Activated CD4-positive, alpha-beta T cell treated with anti-CD3 and anti-CD28 coated beads for 1 hour (primary cell): ENCODE measurements at regions not wholly inside any gene's neighbourhood (a gene's known extent, or its start where the extent isn't known, plus 50 kb on each side); places are given as distances from the start of the nearest gene placed in this dataset.

Experiments used
- DNase-seq: peaks from one replicate; pipeline ENCODE4 v3.0.0-alpha.2; 2020

DNA sequence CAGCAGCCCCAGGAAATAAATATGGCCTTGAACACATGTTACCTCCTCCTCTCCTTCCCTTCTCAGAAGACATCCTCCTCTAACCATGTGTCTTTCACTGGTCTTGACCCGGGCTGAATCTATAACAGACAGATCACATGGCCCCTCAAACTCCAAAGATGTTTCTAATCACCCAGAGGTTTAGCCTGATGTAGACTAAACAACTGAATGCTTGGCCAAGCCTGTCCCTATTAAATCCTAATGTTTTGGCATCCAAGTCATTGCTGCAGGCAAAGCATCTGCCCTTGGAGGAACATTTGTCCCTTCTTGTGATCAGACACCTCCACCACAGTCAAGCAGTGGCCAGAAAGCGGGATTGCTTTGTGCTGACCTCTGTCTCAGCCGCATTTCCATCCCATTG is 65.5 kb downstream of the ANKRD60 start:
- DNase-seq = no peak

DNA sequence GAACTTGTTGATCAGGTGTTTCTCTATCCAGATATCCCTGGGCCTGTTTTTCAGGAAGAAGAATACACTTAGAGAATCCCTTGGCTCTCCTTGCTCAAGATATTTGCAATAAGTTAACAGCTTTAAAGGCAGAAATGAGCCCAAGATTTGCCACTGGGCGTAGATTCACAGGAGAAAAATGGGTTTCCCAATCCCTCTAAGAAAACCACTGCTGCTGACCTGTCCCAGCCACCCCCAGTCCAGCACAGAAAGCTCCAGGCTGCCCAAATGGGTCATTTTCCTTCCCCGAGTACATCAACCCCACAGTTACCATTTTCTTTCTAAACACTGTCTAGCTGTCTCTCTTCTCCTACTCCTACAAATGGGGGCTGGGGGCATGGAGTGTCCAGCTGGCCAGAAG is 67.3 kb downstream of the ANKRD60 start:
- no peak for DNase-seq

DNA sequence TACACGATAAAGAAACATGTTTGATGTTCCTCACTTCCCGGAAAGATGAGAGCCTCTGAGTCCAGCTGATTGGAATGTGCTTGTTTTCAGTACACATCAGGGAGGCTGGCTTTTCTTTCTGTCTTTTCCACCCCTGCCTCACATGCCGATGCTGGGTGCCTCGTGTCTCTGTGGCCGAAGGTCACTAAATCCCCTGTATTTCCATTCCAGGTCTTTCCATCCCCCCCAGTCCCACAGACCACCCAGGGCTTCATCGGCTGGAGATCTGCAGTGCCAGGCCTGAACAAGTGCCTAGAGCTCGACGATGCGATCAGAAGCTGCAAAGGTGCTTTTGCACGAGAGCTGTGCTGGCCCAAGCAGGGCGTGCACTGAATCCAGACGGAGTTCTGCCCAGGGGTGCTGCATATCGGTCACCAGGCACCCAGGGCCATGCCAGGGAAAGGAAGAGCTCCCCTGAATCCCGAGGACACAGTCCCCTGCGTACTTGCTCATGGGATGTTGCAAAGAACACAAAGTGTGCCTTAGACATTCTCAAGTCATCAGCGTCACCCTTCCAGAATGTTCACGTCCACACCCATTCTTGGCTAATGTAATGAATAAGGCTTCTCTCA is 67.9 kb downstream of the ANKRD60 start:
- no peak for DNase-seq

DNA sequence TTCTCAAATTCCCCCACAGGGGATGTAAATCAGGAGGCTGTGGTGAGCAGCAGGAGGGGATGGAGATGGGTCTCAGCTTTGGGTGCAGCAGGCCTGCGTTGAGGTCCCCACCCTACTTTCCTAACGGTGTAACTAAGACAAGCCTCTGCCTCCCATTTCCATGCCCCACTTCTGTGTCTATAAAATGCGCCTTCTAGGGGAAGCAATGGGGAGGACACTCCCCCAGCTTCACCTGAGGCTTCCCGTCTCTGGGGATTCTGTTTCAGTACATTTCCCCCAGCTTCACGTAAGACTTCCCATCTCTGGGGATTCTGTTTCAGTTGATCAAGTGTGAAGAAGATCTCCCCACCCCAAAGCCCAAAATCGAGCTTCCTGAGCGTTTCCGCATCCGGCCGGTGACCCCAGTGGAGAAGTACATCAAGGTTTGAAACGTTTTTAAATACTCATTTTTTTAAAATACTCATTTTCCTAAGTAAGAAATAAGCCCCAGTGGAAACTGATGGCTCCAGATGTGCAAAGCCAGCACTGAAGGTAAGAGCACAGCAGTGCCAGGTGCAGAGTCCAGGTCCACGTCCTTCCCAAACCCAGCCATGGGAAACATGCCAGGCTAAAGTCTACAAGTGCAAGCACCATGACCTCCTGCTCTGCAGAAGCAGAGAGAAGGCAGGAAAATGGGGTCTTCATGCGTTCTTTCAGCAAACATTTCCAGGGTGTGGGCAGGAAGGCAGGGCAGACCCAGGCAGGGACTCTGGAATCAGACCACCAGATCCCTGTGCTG is 73.1 kb downstream of the ANKRD60 start:
- DNase-seq = no peak

DNA sequence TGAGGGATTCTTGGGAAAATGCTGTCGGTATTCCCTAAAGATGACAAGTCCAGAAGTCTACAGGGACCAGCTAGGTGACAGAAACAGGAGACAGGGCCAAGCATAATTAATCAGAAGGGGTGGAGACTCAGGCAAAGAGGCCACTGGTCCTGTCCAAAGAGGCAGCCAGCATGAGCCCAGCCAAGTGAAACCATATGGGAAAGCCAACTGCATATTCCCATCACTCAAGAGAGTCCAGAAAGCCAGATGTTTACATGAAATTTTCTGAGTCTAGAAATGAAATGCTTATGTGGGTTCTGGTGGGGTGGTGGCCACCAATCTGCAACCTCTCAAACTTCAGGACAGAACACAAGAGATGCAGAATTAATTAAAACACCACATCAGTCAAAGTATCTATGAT is 74.3 kb downstream of the ANKRD60 start:
- DNase-seq = no peak

DNA sequence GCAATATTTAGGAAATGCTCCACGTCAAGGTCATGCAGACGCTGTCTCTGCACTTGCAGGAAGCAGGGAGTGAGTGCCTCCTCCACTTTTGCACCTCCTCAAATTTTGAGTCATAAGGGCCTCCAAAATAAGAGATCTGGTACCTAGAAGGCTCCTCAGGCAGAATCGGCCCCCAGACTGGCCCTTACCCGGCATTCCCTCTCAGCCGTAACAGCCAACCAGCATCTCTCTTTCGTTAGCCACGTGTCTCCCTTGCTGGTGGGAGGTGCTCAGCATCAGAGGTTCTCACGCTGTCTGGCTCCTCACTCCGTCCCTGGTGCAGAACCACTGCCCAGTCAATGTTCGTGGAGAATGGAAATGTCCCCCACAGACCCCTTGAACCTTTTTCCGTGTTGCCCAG is 75.3 kb downstream of the ANKRD60 start:
- no peak for DNase-seq

DNA sequence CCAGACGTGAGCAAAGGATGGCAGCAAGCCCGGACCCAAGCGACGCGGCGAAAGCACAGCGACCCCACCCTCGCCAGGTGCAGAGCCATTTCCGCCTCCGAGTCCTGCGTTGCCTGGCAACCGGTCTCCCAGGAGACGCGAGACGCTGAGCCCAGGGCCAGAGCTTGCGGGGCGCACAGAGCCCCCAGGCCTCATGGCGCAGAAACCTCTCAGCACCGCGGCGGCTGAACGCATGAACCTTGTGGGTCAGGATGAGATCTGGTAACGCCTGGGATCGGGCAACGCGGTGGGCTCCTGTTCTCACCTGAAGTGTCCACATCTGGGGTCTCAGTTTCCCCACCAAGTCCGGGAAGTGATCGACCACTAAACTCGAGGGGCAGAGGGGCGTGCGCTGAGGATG is 77.7 kb downstream of the ANKRD60 start:
- DNase-seq = no peak

DNA sequence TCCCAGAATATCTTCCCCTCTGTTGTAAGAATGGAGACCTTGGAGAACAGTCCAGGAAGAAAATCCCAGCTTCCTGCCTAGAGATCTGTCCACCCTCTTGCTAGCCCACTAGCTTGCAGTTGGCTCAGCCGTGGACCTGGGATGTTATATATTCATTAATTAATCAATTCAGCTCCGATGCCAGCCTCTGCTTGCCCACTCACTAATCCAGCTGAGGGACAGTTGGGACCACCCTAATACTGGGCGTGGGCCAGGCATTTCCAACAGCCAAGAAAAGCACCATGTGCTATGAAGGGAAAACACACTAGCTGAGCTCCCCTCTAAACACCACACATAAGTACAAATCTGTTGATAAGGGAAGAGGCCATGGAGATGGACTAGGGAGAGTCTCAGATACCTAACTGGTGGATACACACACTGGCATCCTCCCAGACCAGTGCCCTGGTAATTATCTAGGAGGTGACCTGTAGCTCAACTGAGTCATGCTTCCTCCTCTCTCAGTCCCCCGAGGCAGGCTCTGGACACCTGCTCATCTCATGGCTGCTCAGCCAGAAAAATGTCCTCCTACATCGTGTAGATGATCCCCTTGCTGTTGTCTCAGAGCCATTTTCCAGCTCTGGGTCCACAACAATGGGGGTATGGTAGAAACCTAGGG is 78.9 kb downstream of the ANKRD60 start:
- DNase-seq = no peak

DNA sequence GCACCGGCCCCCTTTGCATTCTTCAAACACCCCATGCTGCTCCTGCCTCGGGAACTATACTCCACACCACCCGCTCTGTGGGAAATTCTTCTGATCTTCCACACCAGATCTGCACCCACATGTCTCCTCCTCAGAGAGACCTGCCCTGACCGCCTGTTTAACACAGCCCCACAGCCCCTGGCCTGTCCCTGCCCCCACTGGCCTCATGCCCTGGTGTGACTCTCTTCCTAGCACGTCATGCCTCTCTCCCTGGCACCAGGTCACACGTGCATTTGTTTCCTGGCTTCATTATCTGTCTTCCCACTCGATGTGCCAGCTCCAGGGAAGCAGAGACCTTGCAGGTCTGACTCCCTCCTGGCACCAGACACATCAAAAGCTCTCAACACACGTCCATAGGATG is 79.6 kb downstream of the ANKRD60 start:
- no peak for DNase-seq

DNA sequence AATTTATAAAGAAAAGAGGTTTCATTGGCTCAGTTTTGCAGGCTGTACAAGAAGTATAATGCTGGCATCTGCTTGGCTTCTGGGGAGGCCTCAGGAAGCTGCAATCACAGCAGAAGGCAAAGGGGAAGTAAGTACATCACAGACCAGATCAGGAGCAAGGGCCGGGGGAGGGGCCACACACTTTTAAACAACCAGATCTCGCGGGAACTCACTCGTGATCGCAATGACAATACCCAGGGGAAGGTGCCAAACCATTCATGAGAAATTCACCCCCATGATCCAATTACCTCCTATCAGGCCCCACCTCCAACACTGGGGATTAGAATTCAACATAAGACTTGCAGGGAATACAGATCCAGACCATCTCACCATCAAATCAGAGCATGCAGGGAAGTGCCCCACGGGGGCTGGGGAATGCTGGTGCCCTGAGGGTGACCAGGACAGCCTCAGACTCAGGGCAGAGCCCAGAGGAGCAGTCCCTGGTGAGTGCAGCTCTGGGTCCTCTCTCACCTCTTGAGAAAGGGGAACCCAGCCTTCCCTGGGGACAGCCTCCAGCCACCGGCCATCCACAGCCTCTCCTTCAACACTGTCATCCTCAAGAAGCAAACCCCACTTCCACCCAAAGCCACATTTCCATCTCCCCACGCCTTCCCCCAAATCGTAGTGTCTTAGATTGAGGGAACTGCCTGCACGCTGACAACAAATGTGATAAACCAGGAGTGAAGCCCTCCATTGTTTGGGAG is 80.7 kb downstream of the ANKRD60 start:
- DNase-seq = no peak

DNA sequence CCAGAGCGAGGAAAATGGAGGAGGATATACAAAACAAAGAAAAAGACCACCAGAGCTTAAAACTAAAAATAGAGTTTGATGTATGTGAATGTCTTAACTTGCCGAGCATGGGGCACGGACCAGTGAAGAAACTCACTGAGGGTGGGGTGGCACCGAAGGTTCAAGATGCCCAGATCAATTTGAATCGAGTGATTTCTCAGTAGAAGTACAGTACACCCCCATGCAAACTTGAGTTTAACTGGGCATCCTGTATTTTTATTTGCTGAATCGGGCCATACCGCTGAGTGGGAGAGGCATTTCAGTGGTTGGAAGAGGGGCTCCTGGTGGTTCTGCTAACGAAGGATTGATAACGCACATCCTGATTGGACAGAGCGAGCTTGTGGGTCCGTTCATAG is 81.7 kb downstream of the ANKRD60 start:
- no peak for DNase-seq

DNA sequence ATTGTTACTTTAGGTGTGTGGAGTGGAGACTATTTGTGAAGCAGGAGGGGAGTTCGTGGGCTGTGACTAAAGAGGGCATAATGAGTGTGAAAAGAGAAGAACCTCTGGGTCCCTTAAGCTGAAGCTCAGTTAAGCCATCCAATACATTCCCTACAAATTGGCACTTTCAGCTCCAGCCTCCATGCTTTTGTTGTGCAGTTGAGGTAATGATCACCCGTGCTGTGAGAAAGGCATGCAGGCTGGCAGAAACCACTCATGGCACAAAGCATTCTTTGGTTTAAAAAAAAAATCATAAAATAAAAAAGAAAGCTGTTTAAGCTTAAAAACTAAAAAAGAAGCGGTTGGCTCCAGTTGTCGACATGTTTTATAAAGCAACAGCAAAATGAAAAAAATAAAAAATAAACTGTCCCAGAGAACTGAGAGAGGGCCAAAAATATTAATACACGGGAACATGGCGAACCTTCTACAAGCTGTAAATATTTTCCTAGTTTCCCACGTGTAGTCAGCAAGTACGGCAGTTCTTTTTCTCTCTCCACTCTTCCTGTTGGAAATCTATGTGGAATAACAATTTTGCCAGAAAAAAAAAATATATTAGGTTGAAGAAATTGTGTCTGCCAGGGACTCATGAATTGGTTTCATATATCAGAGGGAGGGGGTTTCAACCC is 82.2 kb downstream of the ANKRD60 start:
- no peak for DNase-seq

DNA sequence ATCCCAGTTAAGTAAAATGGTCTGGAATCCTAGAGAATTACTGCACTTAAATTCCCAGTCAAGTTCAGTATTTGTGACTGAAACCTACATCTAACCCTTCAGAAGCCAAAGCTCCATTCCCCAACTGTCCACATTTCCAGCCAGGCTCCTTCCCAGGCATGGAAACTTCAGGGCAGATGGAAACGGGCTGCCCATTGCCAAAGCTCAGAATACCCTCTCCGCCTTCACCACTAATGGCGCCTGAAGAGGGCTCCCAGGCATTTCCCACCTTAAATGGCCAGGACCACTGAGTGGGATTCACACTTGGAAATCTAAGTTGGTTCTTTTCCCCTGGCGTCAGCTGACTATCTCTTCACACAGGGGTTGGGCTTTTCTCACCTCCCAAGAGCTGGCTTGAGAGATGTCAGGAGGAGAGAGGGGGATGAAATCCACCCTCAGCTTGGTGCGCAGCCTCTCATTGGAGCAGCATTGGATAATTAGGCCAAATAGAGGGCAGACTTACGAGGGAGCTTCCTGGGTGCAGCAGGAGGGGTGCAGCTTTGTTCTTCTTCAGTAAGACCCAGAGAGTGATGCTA is 82.9 kb downstream of the ANKRD60 start:
- DNase-seq = no peak

DNA sequence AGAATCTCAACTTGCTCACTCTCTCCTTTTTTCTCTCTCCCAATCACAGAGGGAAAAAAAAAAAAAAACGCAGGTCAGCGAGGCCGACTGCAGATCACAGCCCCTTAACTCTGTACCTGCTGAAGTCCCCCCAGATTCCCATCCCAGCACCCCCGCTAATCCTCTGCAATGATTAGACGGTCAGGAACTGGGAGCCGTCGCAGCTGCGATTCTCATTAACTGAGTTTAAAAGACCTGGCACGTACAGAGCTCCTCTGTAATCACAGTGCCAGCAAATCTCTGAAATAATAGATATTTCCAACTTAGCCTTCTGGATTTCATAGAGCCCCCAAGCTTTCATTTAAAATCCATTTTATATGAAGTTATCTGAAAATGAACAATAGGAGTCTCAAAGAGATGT is 84.4 kb downstream of the ANKRD60 start:
- DNase-seq = no peak

DNA sequence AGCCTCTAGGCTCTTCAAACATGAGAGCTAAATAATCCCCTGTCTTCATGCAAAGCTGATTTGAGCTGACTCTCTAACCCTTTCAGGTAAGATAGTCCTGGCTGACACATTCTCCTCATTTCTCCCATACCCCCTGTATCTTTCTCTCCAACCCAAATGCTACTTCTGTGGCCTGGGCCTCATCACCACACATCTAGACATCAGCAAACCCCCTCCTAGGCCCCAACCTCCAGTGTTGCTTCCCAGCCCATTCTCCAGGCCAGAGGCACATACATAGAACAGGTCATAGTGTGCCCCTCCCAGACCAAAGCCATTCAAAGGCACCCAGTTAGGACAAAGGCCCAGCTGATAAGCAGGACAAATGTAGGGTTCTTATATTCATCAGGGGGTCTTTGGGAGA is 84.9 kb downstream of the ANKRD60 start:
- no peak for DNase-seq

DNA sequence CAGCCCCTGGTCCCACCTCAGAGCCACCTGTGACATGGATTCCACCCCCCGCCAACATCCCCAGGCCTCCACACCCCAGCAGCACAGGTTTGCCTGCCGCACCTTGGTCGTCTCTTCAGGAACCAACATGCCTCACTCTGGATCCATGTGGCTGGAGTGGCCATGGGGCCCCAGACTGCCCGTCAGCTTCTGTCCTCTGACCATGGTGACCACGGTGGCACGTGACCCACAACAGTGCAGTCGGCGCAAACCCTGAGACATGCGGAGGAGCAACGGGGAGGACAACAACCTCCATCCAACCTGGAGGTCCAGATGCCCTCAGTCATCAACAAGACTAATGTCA is 85.6 kb downstream of the ANKRD60 start:
- DNase-seq = no peak

DNA sequence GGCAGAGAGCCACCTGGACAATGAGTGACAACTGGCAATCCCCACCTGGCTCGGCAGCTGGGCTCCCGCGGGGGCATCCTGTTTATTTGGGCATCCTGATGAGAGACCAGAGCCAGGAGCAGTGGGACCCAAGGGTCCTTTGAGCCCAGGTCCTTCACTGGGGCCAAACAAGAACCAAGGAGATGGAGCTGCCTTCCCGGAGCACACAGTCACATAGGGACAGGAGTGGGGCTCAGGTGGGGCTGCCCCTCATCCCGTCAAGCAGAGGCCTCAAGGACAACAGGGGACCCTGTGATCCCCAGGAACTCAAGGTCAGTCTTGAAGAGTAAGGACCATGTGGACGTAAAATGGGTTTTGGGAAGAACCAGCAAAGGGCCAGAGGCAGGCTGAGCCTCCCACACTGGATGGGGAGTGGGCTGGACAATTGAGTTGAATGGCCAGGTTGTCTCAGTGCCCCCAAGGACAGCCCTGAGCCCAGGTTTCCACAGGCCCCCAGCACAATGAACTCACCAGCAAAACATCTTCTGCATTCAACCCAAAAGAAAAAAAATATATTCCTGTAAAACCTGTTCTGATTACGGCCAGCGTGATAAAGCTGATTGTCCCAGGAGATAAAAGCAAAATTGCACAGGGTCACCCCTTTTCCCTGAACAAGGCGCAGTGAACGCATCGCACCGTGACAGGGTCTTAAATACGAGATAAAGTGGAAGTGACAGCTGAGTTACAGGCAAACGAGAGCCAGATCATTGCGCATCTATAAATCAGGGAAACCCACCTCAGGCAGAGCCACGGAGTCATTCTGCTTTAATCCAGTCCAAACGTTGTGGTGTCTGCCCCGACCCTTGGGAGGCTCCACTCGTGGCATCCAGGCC is 86.2 kb downstream of the ANKRD60 start:
- no peak for DNase-seq

DNA sequence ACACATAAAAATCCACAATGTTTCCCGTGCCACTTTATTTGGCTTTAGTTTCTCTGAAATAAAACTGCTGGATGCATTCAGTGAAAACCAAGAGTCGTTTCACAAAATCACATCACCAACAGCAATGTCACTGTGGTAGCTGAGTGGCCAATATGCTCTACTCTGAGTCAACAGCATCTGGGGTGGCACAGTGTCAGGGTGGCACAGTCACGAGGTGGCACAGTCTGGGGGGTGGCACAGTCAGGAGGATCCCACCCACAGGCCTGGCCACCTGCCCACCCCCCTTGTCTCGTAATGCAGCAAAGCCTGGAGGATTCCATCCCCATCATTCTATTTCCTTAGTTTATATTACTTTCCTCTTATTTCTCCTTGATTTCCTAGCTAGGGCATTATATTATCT is 87.0 kb downstream of the ANKRD60 start:
- no peak for DNase-seq

DNA sequence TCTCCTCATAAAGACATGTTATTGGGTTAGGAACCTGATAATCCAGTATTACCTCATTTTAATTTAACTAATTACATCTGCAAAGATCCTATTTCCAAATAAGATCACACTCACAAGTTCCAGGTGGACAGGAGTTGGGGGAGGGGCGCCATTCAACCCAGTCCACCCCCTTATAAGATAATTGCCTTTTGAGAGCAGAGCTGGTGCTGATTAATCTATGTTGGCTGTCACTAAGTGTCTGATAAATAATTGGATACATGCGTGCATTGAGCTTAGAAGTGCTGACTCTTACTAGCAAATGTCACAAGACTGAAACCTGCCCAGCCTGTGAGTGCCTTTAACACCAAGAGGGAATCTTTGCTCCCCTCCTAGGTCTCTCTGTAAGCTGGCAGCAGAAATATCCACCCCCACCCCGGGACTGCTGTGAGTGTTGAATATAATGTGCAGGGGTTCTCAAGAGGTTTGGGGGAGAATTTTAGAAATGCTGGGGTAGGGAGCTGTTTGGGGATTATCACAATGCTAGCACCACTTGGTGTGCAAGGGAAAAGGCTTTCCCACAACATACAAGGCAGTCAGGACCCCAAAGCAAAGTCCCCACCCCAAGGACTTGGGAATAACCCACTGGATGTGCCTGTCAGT is 87.5 kb downstream of the ANKRD60 start:
- DNase-seq = no peak

DNA sequence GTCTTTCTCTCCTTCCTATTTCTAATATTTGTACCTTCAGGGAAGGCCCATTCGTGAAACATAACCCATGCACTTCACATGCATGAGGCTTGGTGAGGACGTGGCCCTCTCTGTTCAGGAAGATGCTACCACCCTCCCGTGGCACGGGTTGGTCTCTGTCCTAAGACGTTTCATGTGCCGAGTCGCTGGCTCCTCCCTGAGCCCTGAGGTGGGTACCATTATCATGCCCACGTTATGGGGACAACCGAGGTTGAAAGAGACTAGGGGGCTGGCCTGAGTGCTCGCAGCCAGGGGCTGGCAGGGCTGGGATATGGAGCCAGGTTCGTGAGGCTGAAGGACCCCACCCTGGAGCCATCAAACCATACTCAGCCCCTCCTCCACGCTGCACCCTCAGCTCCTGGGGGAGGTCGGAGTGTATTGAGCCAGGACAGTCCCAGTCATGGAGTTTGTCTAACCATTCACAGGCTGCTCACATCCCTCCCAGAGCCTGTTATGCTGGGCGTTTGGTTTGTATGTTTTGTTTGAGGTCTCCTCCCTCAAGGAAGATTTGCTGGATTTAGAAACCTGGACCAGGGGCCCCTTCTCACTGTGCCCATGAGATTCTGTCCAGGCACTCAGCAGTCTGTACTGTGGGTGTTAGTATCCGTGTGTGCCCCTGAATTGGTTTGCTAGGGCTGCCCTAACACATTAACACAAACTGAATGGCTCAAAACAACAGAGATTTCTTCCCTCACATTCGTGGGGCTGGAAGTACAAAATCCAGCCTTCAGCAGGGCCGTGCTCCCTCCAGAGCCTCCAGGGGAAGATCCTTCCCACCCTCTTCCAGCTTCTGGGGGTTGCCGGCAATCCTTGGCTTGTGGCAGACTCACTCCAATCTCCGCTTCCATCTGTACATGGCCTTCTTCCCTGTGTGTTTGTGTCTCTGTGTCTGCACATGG is 88.3 kb downstream of the ANKRD60 start:
- no peak for DNase-seq
